ENCODE measurements at regions not wholly inside any gene's neighbourhood (a gene's known extent, or its start where the extent isn't known, plus 50 kb on each side); places are given as distances from the start of the nearest gene placed in this dataset.

GRCh38 chr3:11930084-11930483, 74.1 kb upstream of the SYN2 start:
- ATAC-seq (replicated peaks in 1 of 2) (no peak), DNase-seq (no peak)
- Mint-ChIP-seq H3K9me3 (no peaks in the 10 kb centered on the region), H3K27ac (no peak overlapping the region), H3K36me3 (ENCODE audit: insufficient read depth in 2 of 2) (no peaks in the 10 kb centered on the region), H3K27me3 (ENCODE audit: low read depth) (no peaks in the 10 kb centered on the region), H3K4me3 (no peak overlapping the region), H3K4me1 (ENCODE audit: low read depth) (no peaks in the 10 kb centered on the region)

DNA sequence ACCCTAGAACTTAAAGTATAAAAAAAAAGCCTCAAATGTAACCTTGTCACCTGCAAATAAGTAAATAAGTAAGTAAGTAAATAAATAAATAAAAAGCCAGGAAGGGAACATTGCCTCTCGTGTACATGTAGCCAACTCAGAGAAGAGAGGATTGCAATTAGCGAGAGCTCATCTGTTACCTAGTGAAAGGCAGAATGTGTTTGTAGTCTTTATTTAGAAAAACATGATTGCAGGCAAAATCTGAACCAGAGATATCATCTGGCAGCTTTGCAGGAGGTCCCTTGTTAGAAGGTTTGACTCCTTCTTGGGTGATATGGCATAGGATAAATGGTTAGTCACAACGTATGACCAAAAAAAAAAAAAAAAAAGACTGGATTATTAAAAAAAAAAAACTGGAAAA, 71.6 kb upstream of the SYN2 start:
- Mint-ChIP-seq H3K9me3 (no peaks in the 10 kb centered on the region), H3K27me3 (ENCODE audit: low read depth) (peaks cover 8% of the 10 kb centered on the region), H3K27ac (no peak overlapping the region), H3K4me1 (ENCODE audit: low read depth) (no peaks in the 10 kb centered on the region), H3K36me3 (ENCODE audit: insufficient read depth in 2 of 2) (no peaks in the 10 kb centered on the region), H3K4me3 (no peak overlapping the region)
- ATAC-seq (replicated peaks in 1 of 2) = no peak
- no peak for DNase-seq

GRCh38 chr3:11933529-11933928, 70.7 kb upstream of the SYN2 start:
- H3K4me1 Mint-ChIP-seq (ENCODE audit: low read depth) = no peaks in the 10 kb centered on the region
- H3K36me3 Mint-ChIP-seq (ENCODE audit: insufficient read depth in 2 of 2) = no peaks in the 10 kb centered on the region
- ATAC-seq (replicated peaks in 1 of 2) = no peak
- H3K9me3 Mint-ChIP-seq = no peaks in the 10 kb centered on the region
- H3K27ac Mint-ChIP-seq = no peak overlapping the region
- no peak for DNase-seq
- H3K4me3 Mint-ChIP-seq = no peak overlapping the region
- peaks cover 8% of the 10 kb centered on the region for H3K27me3 Mint-ChIP-seq (ENCODE audit: low read depth)

DNA sequence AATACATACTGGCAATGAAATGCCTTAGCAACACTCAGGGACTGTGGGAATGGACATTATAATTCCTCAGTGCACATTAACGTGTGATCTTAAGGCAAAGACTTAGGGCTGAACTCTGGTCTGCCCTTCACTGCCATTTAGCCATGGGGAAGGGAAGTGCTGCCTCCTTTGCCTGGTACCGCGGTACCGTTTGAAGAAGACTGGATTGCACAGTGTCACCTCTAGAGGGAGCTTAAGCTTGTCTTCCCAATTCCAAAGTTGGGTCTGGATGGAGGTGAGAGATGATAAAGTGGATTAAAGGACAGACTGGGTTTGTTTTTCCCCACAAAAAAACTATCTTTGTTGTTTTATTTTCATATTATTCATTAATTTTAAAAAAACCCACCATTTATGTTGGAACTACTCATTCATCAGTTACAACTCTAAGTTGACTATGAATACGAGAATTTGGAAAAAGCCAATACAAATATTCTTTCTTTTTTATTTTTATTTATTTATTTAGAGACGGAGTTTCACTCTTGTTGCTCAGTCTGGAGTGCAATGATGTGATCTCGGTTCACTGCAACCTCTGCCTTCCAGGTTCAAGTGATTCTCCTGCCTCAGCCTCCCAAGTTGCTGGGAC, 60.0 kb upstream of the SYN2 start:
- Mint-ChIP-seq H3K4me3 (no peak overlapping the region), H3K4me1 (ENCODE audit: low read depth) (no peaks in the 10 kb centered on the region), H3K36me3 (ENCODE audit: insufficient read depth in 2 of 2) (no peaks in the 10 kb centered on the region), H3K27ac (no peak overlapping the region), H3K9me3 (no peaks in the 10 kb centered on the region), H3K27me3 (ENCODE audit: low read depth) (no peaks in the 10 kb centered on the region)
- no peak for DNase-seq
- ATAC-seq (replicated peaks in 1 of 2) = no peak

GRCh38 chr3:11948331-11948730, 55.9 kb upstream of the SYN2 start:
- no peak for DNase-seq
- Mint-ChIP-seq H3K9me3 (no peaks in the 10 kb centered on the region), H3K36me3 (ENCODE audit: insufficient read depth in 2 of 2) (no peaks in the 10 kb centered on the region), H3K4me1 (ENCODE audit: low read depth) (no peaks in the 10 kb centered on the region), H3K4me3 (no peak overlapping the region), H3K27ac (no peak overlapping the region), H3K27me3 (ENCODE audit: low read depth) (peaks cover 7% of the 10 kb centered on the region)
- ATAC-seq (replicated peaks in 1 of 2) = no peak

DNA sequence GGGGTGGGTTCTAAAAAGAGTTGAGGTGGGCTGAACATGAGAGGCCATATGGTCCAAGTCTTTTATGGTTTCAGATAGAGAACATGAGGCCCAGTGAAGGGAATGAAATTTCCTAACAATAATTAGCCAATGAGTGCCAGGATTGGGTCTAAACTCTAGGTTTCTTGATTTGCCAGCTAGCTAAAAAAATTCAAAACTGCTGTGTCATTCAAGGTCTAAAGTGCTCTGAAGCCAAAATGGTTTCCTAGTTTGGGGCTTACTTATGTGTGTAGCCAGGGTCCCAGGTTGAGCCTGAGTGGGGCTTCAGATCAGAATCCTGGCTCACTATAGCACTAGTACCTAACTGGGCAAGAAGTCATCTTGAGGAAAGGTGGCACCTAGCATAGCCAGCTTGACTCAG, 55.3 kb upstream of the SYN2 start:
- no peak overlapping the region for H3K27ac Mint-ChIP-seq
- ATAC-seq (replicated peaks in 1 of 2) (no peak), DNase-seq (no peak)
- H3K4me3 Mint-ChIP-seq = no peak overlapping the region
- no peaks in the 10 kb centered on the region for H3K9me3 Mint-ChIP-seq
- peaks cover 7% of the 10 kb centered on the region for H3K27me3 Mint-ChIP-seq (ENCODE audit: low read depth)
- H3K4me1 Mint-ChIP-seq (ENCODE audit: low read depth) = no peaks in the 10 kb centered on the region
- H3K36me3 Mint-ChIP-seq (ENCODE audit: insufficient read depth in 2 of 2) = no peaks in the 10 kb centered on the region

GRCh38 chr3:11949351-11949750, 54.8 kb upstream of the SYN2 start:
- H3K36me3 Mint-ChIP-seq (ENCODE audit: insufficient read depth in 2 of 2) = no peaks in the 10 kb centered on the region
- H3K27ac Mint-ChIP-seq = no peak overlapping the region
- DNase-seq (no peak), ATAC-seq (replicated peaks in 1 of 2) (no peak)
- H3K27me3 Mint-ChIP-seq (ENCODE audit: low read depth) = peaks cover 7% of the 10 kb centered on the region
- no peaks in the 10 kb centered on the region for H3K4me1 Mint-ChIP-seq (ENCODE audit: low read depth)
- H3K4me3 Mint-ChIP-seq = no peak overlapping the region
- no peaks in the 10 kb centered on the region for H3K9me3 Mint-ChIP-seq

DNA sequence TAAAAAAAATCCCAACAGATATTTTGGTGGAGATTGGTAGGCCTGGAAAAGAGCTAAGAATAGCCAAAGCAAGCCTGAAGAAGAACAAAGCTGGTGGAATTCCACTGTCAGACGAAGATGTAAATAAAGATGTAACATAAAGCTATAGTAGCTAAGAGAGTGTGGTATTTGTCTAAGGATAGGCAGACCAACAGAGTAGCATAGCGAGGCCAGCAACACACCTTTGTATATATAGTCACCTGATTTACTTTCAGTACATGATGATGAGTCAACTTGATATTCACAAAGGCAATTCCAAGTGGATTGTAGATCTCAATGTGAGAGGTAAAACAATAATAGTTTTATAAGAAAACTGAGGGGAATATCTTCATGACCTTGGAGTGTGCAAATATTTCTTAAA, 53.6 kb upstream of the SYN2 start:
- no peak overlapping the region for H3K4me3 Mint-ChIP-seq
- H3K36me3 Mint-ChIP-seq (ENCODE audit: insufficient read depth in 2 of 2) = no peaks in the 10 kb centered on the region
- no peak for DNase-seq
- ATAC-seq (replicated peaks in 1 of 2) = no peak
- no peaks in the 10 kb centered on the region for H3K4me1 Mint-ChIP-seq (ENCODE audit: low read depth)
- H3K27me3 Mint-ChIP-seq (ENCODE audit: low read depth) = peaks cover 7% of the 10 kb centered on the region
- no peaks in the 10 kb centered on the region for H3K9me3 Mint-ChIP-seq
- H3K27ac Mint-ChIP-seq = no peak overlapping the region

DNA sequence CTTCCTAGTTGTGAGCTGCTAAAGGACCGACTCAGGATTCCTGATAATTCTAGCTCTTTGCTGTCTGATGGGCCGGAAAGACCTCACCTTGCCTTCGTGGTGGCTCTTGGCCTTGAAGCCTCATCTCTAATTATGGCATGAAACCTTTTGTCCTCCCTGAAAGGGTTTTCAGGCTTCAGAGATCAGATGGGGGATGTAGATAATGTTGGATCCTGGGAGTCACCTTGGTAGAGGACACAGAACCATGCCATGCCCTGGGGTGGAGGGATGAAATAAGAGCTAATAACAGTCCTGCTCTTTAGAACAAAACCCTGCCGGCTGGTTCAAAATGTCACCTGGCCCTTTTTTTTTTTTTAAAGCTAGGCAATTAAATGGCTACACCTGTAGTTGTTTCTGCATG, 50.8 kb upstream of the SYN2 start:
- Mint-ChIP-seq H3K27me3 (ENCODE audit: low read depth) (peaks cover 12% of the 10 kb centered on the region), H3K4me3 (no peak overlapping the region), H3K9me3 (no peaks in the 10 kb centered on the region), H3K27ac (no peak overlapping the region), H3K36me3 (ENCODE audit: insufficient read depth in 2 of 2) (no peaks in the 10 kb centered on the region), H3K4me1 (ENCODE audit: low read depth) (no peaks in the 10 kb centered on the region)
- DNase-seq (no peak), ATAC-seq (replicated peaks in 1 of 2) (no peak)

DNA sequence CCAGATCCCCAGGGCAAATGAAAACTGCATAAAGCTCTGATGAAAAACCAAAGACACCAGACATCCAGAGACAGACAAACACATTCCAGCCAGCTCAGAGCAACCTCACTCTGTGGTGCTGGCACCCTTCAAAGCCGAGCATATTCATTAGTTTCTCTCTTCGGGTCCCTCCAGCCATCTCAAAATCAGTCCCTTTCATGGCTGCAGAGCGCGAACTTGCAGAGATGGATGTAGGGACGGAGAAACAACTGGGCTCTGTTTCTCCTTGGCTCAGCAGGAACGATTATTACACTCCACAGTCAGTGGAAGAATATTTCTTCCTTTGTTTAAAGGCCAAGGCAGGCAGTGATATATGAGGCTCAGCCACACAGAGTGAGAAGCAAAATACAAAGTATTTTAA, 50.4 kb upstream of the SYN2 start:
- Mint-ChIP-seq H3K27ac (no peak overlapping the region), H3K4me3 (no peak overlapping the region), H3K9me3 (no peaks in the 10 kb centered on the region), H3K27me3 (ENCODE audit: low read depth) (peaks cover 12% of the 10 kb centered on the region), H3K36me3 (ENCODE audit: insufficient read depth in 2 of 2) (no peaks in the 10 kb centered on the region), H3K4me1 (ENCODE audit: low read depth) (no peaks in the 10 kb centered on the region)
- no peak for ATAC-seq (replicated peaks in 1 of 2)
- no peak for DNase-seq

- H3K27ac Mint-ChIP-seq = no peak overlapping the region
- no peaks in the 10 kb centered on the region for H3K4me1 Mint-ChIP-seq (ENCODE audit: low read depth)
- H3K4me3 Mint-ChIP-seq = no peak overlapping the region
- peaks cover 0 to 2% of the 10 kb centered on the region in 2 donors for H3K36me3 Mint-ChIP-seq (ENCODE audit: insufficient read depth in 2 of 2)
- H3K9me3 Mint-ChIP-seq = no peaks in the 10 kb centered on the region
- peaks cover 12% of the 10 kb centered on the region for H3K27me3 Mint-ChIP-seq (ENCODE audit: low read depth)
- DNase-seq (no peak), ATAC-seq (replicated peaks in 1 of 2) (no peak)
Observed at GRCh38 chr3:11954312-11954934, 49.8 kb upstream of the SYN2 start.

Data from activated T-cell treated with anti-CD3 and anti-CD28 coated beads, Interleukin-2, amount 50 U/mL, for 72 hours (primary cell).